ENCODE measurements at regions not wholly inside any gene's neighbourhood (a gene's known extent, or its start where the extent isn't known, plus 50 kb on each side); places are given as distances from the start of the nearest gene placed in this dataset.

DNA sequence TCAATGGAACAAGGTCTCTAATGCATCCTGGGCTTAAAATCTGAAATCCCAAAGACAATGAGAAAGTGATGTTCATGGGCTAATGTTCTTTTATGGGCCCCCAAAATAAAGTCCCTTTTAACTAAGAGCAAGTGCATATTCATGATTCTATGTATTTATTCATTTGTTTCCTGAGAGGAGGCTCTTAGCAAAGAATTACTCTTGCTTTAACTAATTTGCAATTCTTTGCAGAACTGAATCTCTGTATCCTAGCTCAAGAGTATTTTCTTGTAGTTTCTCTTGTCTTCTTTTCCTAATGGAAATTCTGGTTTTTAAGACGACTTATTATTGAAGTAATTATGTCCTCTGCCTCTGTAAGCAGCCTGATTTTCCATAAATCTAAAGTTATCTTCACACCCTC, 202.2 kb upstream of the TP63 start:
- Histone ChIP-seq H3K4me1 (ENCODE audit: control insufficient read depth, insufficient read depth, low read length) (no peaks in the 10 kb centered on the region), H3K9me3 (ENCODE audit: control insufficient read depth, insufficient read depth, low read depth, low read length) (no peaks in the 10 kb centered on the region), H3K36me3 (ENCODE audit: control insufficient read depth in 2 of 2, insufficient read depth in 1 of 2, low read length in 2 of 2) (no peaks in the 10 kb centered on the region), H3K4me3 (ENCODE audit: low read depth, low read length) (no peak overlapping the region), H3K27ac (ENCODE audit: extremely low read depth, low read depth, low read length) (no peak overlapping the region)
- CTCF ChIA-PET, result no interaction called here
- no peak for TF ChIP-seq ZNF121 (tag by site-specific recombination; IDR thresholded peaks at IDR 0.05)
- no peak for TF ChIP-seq ZNF670 (tag by site-specific recombination; IDR thresholded peaks at IDR 0.05; ENCODE audit: low read depth)
- TF ChIP-seq ZNF280C (tag by site-specific recombination; IDR thresholded peaks at IDR 0.05), result no peak
- TF ChIP-seq, protein P1, sequence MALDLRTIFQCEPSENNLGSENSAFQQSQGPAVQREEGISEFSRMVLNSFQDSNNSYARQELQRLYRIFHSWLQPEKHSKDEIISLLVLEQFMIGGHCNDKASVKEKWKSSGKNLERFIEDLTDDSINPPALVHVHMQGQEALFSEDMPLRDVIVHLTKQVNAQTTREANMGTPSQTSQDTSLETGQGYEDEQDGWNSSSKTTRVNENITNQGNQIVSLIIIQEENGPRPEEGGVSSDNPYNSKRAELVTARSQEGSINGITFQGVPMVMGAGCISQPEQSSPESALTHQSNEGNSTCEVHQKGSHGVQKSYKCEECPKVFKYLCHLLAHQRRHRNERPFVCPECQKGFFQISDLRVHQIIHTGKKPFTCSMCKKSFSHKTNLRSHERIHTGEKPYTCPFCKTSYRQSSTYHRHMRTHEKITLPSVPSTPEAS (tag by site-specific recombination; IDR thresholded peaks at IDR 0.05), result no peak
- TF ChIP-seq ZNF26 (tag by site-specific recombination; IDR thresholded peaks at IDR 0.05), result no peak
- TF ChIP-seq ZNF112 (tag by site-specific recombination; IDR thresholded peaks at IDR 0.05), result no peak
- no peak for TF ChIP-seq ZNF76 (tag by site-specific recombination; IDR thresholded peaks at IDR 0.05; ENCODE audit: borderline replicate concordance, low read depth)
- no peak for TF ChIP-seq ZNF138 (tag by site-specific recombination; IDR thresholded peaks at IDR 0.05; ENCODE audit: borderline replicate concordance)
- TF ChIP-seq ZNF624 (tag by site-specific recombination; IDR thresholded peaks at IDR 0.05), result no peak
- TF ChIP-seq KLF1 (tag by site-specific recombination; IDR thresholded peaks at IDR 0.05), result no peak
- no peak for TF ChIP-seq ZNF239 (tag by site-specific recombination; IDR thresholded peaks at IDR 0.05)
- TF ChIP-seq ZNF211 (tag by site-specific recombination; IDR thresholded peaks at IDR 0.05; ENCODE audit: low read depth), result no peak
- no peak for TF ChIP-seq ZNF335 (tag by site-specific recombination; conservative IDR thresholded peaks at IDR 0.05)
- TF ChIP-seq ZNF169 (tag by site-specific recombination; IDR thresholded peaks at IDR 0.05), result no peak
- no peak for TF ChIP-seq ZNF23 (tag by site-specific recombination; IDR thresholded peaks at IDR 0.05; ENCODE audit: borderline replicate concordance)
- no peak for TF ChIP-seq ZNF473 (tag by site-specific recombination; IDR thresholded peaks at IDR 0.05)
- no peak for TF ChIP-seq ZNF416 (tag by site-specific recombination; IDR thresholded peaks at IDR 0.05)
- POLR2A ChIA-PET, result no interaction called here

DNA sequence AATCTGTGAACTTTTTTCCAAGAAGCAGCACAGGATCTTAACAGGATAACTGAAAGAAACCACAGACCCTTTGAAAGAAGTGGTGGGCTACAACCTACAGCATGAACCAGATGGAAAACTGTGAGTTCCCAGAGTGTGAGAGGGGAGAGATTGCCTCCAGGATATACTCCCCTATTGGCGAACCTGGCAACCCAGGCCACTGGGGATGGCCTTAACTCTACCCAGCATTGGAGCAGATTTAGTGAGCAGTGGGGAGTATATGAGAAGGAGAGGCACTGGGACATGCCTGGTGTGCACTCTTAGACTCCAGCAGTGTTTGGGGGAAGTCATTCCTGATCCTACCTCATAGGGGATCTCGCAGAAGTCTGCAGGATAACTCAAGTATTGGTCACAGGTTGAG, 201.0 kb upstream of the TP63 start:
- Histone ChIP-seq H3K36me3 (ENCODE audit: control insufficient read depth in 2 of 2, insufficient read depth in 1 of 2, low read length in 2 of 2) (no peaks in the 10 kb centered on the region), H3K4me1 (ENCODE audit: control insufficient read depth, insufficient read depth, low read length) (no peaks in the 10 kb centered on the region), H3K4me3 (ENCODE audit: low read depth, low read length) (no peak overlapping the region), H3K9me3 (ENCODE audit: control insufficient read depth, insufficient read depth, low read depth, low read length) (no peaks in the 10 kb centered on the region), H3K27ac (ENCODE audit: extremely low read depth, low read depth, low read length) (no peak overlapping the region)
- ChIA-PET CTCF (no interaction called here), POLR2A (no interaction called here)
- no peak for TF ChIP-seq PRDM1 (tag by site-specific recombination; IDR thresholded peaks at IDR 0.05)
- TF ChIP-seq ZBTB48 (tag by site-specific recombination; IDR thresholded peaks at IDR 0.05), result no peak
- no peak for TF ChIP-seq ZNF292 (tag by site-specific recombination; IDR thresholded peaks at IDR 0.05; ENCODE audit: borderline replicate concordance, low read depth)
- TF ChIP-seq ZNF623 (tag by site-specific recombination; IDR thresholded peaks at IDR 0.05), result no peak
- no peak for TF ChIP-seq YY2 (tag by site-specific recombination; IDR thresholded peaks at IDR 0.05)
- no peak for TF ChIP-seq ZNF654 (tag by site-specific recombination; IDR thresholded peaks at IDR 0.05; ENCODE audit: low read depth)
- TF ChIP-seq ZNF302 (tag by site-specific recombination; IDR thresholded peaks at IDR 0.05; ENCODE audit: low read depth), result no peak
- TF ChIP-seq ZNF274 (IDR thresholded peaks at IDR 0.05; ENCODE audit: low read length), result no peak
- TF ChIP-seq ZNF274 (tag by site-specific recombination; IDR thresholded peaks at IDR 0.05; ENCODE audit: borderline replicate concordance), result no peak
- no peak for TF ChIP-seq ZBTB10 (tag by site-specific recombination; IDR thresholded peaks at IDR 0.05)
- TF ChIP-seq ZNF521 (tag by site-specific recombination; IDR thresholded peaks at IDR 0.05), result no peak
- no peak for TF ChIP-seq ZNF19 (tag by site-specific recombination; IDR thresholded peaks at IDR 0.05; ENCODE audit: low read depth)
- TF ChIP-seq ZNF140 (tag by site-specific recombination; IDR thresholded peaks at IDR 0.05), result no peak
- TF ChIP-seq ZFP3 (tag by site-specific recombination; IDR thresholded peaks at IDR 0.05; ENCODE audit: low read depth), result no peak
- no peak for TF ChIP-seq ZNF394 (tag by site-specific recombination; IDR thresholded peaks at IDR 0.05; ENCODE audit: borderline replicate concordance)

Data from HEK293 (cell line).